GM12878 (cell line): ENCODE measurements at regions not wholly inside any gene's neighbourhood (a gene's known extent, or its start where the extent isn't known, plus 50 kb on each side); places are given as distances from the start of the nearest gene placed in this dataset.

Experiments
- ATAC-seq: fragments of 200-7000 bp; cut with Tn5 transposase; 3 replicates; pipeline ENCODE4 v1.9.1; 2020; ENCODE audit warnings: mild to moderate bottlenecking, moderate library complexity
- BruUV-seq: library from RNA; stranded (reverse); fragments of 400-500 nt; replicated peaks from 2 replicates; lab custom pipeline; 2021; lab: Mats Ljungman, UMichigan
- CTCF ChIA-PET: fragments of 300-600 bp; sonication (Branson Sonifier 250); formaldehyde crosslinking; extraction: SDS; loops from one replicate; lab custom pipeline; 2021; ENCODE audit warnings: inconsistent platforms; lab: Yijun Ruan, JAX
- POLR2A ChIA-PET: fragments of 350-600 bp; formaldehyde crosslinking; extraction: SDS; loops from one replicate; lab custom pipeline; 2021; ENCODE audit warnings: inconsistent platforms; lab: Charles Lee
- RAD21 ChIA-PET: fragments of 300-600 bp; sonication (Branson Sonifier 250); formaldehyde crosslinking; loops from one replicate; lab custom pipeline; 2023; ENCODE audit warnings: antibody characterized with exemption; ENCODE audit not compliant: unreplicated experiment; lab: Charles Lee
- SMC1A ChIA-PET: fragments of 300-600 bp; sonication (Branson Sonifier 250); formaldehyde crosslinking; loops from one replicate; lab custom pipeline; 2023; ENCODE audit not compliant: unreplicated experiment, uncharacterized antibody; lab: Charles Lee
- DNase-seq: peaks from one replicate; pipeline ENCODE4 v3.0.0-alpha.2; 2011; ENCODE audit warnings: low read depth, low spot score
- FAIRE-seq: peaks from 3 replicates; lab custom pipeline; 2011; peaks lifted over from hg19 to GRCh38; lab: Jason Lieb, UNC
- H2AFZ ChIP-seq: 2 replicates; pipeline ENCODE4 v1.6.0; 2011; ENCODE audit warnings: low read depth, low read length, control low read depth; ENCODE audit not compliant: control insufficient read depth
- H3K27ac ChIP-seq: 2 replicates; pipeline ENCODE4 v1.5.1; 2011; ENCODE audit warnings: control low read depth; ENCODE audit not compliant: control insufficient read depth, insufficient read depth
- H3K27me3 ChIP-seq, 2 experiments: replicated peaks in 1 of 2; 2 replicates each; pipeline versions ENCODE4 v1.6.0 to v1.6.1; 2011; ENCODE audit warnings: low read length in 1 of 2; ENCODE audit not compliant: control insufficient read depth in 2 of 2, insufficient read depth in 2 of 2
- H3K36me3 ChIP-seq, 2 experiments: 2 replicates each; pipeline ENCODE4 v1.5.1; 2011; ENCODE audit warnings: low read length in 1 of 2; ENCODE audit not compliant: control insufficient read depth in 2 of 2, insufficient read depth in 2 of 2
- H3K4me1 ChIP-seq: 2 replicates; pipeline ENCODE4 v1.6.1; 2011; ENCODE audit warnings: mild to moderate bottlenecking, low read length, moderate library complexity, mixed read lengths; ENCODE audit not compliant: control insufficient read depth, insufficient read depth
- H3K4me2 ChIP-seq: 2 replicates; pipeline ENCODE4 v1.6.0; 2011; ENCODE audit warnings: control low read depth; ENCODE audit not compliant: control insufficient read depth, insufficient read depth
- H3K4me3 ChIP-seq: fragments of 200-600 bp; sonication (generic); 2 replicates; pipeline ENCODE4 v1.5.1; 2016
- H3K79me2 ChIP-seq: 2 replicates; pipeline ENCODE4 v1.6.0; 2011; ENCODE audit warnings: low read length; ENCODE audit not compliant: control insufficient read depth, insufficient read depth
- H3K9ac ChIP-seq: 2 replicates; pipeline ENCODE4 v1.8.0; 2011; ENCODE audit warnings: low read length, control low read depth, mixed read lengths; ENCODE audit not compliant: control insufficient read depth, insufficient read depth
- H3K9me3 ChIP-seq: replicated peaks from 3 replicates; pipeline ENCODE4 v1.5.1; 2011; ENCODE audit warnings: mild to moderate bottlenecking, low read length; ENCODE audit not compliant: control insufficient read depth, insufficient read depth
- H4K20me1 ChIP-seq: 2 replicates; pipeline ENCODE4 v1.6.0; 2011; ENCODE audit not compliant: control insufficient read depth, insufficient read depth
- GATAD2B ChIP-seq: fragments of 450-650 bp; conservative IDR thresholded peaks from 2 replicates; pipeline ENCODE4 v1.6.1; 2017; ENCODE audit warnings: low read depth, mild to moderate bottlenecking, moderate library complexity
- HSF1 ChIP-seq: fragments of 150-350 bp; IDR thresholded peaks from 2 replicates; pipeline ENCODE4 v1.6.1; 2014; ENCODE audit warnings: mild to moderate bottlenecking, low read depth, low read length
- WGBS: methylation state at CpG from one replicate; pipeline ENCODE4 v1.1.6; 2016; ENCODE audit warnings: low lambda C conversion rate; ENCODE audit not compliant: insufficient replicate concordance, insufficient coverage; ENCODE audit errors: missing lambda C conversion rate; 5-methylcytosine and 5-hydroxymethylcytosine counted together
- in situ Hi-C: fragments of 300-500 bp; cut with MboI; formaldehyde crosslinking; loops from 9 replicates; pipeline ENCODE4 v1.14.3; 2018; ENCODE audit warnings: mixed read lengths
- intact Hi-C: fragments of 100-400 bp; cut with micrococcal nuclease; formaldehyde crosslinking; loops from one replicate; pipeline ENCODE4 v1.14.2; 2022; ENCODE audit not compliant: unreplicated experiment
- TF ChIP-seq, protein P1 (sequence below): fragments of 450-650 bp; IDR thresholded peaks from 2 replicates; pipeline ENCODE4 v1.6.1; 2016; ENCODE audit warnings: mild to moderate bottlenecking, moderate library complexity, borderline replicate concordance

- in situ Hi-C loops = no loop called here
- BruUV-seq = no TSS peak
- Histone ChIP-seq H3K4me2 (no peak overlapping the region), H3K27me3 (no peaks in the 10 kb centered on the region), H3K79me2 (no peaks in the 10 kb centered on the region), H3K27ac (no peak overlapping the region), H4K20me1 (no peaks in the 10 kb centered on the region), H3K4me3 (no peak overlapping the region), H3K9ac (no peak overlapping the region), H3K36me3 (no peaks in the 10 kb centered on the region), H2AFZ (no peak overlapping the region), H3K4me1 (no peaks in the 10 kb centered on the region), H3K9me3 (no peaks in the 10 kb centered on the region)
- no peak for FAIRE-seq
- no peak for DNase-seq
- ChIA-PET RAD21 (no interaction called here), SMC1A (no interaction called here), CTCF (no interaction called here), POLR2A (no interaction called here)
- intact Hi-C loops = no loop called here
- WGBS = 25% methylated on average over 1 of the region's 1 CpG
- TF ChIP-seq, protein P1, sequence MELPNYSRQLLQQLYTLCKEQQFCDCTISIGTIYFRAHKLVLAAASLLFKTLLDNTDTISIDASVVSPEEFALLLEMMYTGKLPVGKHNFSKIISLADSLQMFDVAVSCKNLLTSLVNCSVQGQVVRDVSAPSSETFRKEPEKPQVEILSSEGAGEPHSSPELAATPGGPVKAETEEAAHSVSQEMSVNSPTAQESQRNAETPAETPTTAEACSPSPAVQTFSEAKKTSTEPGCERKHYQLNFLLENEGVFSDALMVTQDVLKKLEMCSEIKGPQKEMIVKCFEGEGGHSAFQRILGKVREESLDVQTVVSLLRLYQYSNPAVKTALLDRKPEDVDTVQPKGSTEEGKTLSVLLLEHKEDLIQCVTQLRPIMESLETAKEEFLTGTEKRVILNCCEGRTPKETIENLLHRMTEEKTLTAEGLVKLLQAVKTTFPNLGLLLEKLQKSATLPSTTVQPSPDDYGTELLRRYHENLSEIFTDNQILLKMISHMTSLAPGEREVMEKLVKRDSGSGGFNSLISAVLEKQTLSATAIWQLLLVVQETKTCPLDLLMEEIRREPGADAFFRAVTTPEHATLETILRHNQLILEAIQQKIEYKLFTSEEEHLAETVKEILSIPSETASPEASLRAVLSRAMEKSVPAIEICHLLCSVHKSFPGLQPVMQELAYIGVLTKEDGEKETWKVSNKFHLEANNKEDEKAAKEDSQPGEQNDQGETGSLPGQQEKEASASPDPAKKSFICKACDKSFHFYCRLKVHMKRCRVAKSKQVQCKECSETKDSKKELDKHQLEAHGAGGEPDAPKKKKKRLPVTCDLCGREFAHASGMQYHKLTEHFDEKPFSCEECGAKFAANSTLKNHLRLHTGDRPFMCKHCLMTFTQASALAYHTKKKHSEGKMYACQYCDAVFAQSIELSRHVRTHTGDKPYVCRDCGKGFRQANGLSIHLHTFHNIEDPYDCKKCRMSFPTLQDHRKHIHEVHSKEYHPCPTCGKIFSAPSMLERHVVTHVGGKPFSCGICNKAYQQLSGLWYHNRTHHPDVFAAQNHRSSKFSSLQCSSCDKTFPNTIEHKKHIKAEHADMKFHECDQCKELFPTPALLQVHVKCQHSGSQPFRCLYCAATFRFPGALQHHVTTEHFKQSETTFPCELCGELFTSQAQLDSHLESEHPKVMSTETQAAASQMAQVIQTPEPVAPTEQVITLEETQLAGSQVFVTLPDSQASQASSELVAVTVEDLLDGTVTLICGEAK = no peak
- TF ChIP-seq GATAD2B = no peak
- no peak for TF ChIP-seq HSF1
- ATAC-seq = no peak
Measured at GRCh38 chr7:16021851-16022250, 335.4 kb upstream of the MEOX2 start.
